NCI-H2107 treated with DMSO at 0.1 percent for 48 hours (cell line): ENCODE measurements at regions not wholly inside any gene's neighbourhood (a gene's known extent, or its start where the extent isn't known, plus 50 kb on each side); places are given as distances from the start of the nearest gene placed in this dataset.
"Not testable (repeated sequence)": the region's sequence is repeated elsewhere in the genome, so short reads cannot be mapped to it uniquely, and the experiment has no call there.

Experiments
- DNase-seq: peaks from one replicate; lab custom pipeline; 2025; ENCODE audit not compliant: unreplicated experiment; lab: John Stamatoyannopoulos, UW

GRCh38 chr9:102514541-102514940 lies 480.6 kb upstream of the CYLC2 start:
- DNase-seq: no peak

GRCh38 chr9:102507044-102507687 lies 488.0 kb upstream of the CYLC2 start:
- DNase-seq: no peak

- DNase-seq: no peak
Measured at GRCh38 chr9:102506406-102506805, 488.7 kb upstream of the CYLC2 start.

GRCh38 chr9:102499468-102499867 lies 495.7 kb upstream of the CYLC2 start:
- no peak for DNase-seq

GRCh38 chr9:102497709-102498108 lies 497.4 kb upstream of the CYLC2 start:
- no peak for DNase-seq

GRCh38 chr9:102486976-102487375 lies 508.2 kb upstream of the CYLC2 start:
- not testable (repeated sequence) for DNase-seq

GRCh38 chr9:102483651-102484050 lies 511.5 kb upstream of the CYLC2 start:
- DNase-seq: no peak

GRCh38 chr9:102482776-102483175 lies 512.4 kb upstream of the CYLC2 start:
- DNase-seq: no peak

GRCh38 chr9:102479191-102479590 lies 515.9 kb upstream of the CYLC2 start:
- no peak for DNase-seq

GRCh38 chr9:102474357-102474756 lies 520.8 kb upstream of the CYLC2 start:
- no peak for DNase-seq

- not testable (repeated sequence) for DNase-seq
Measured at GRCh38 chr9:102469430-102469829, 525.7 kb upstream of the CYLC2 start.

GRCh38 chr9:102461156-102461819 lies 533.8 kb upstream of the CYLC2 start:
- peak; percentile 39 for DNase-seq

- DNase-seq: no peak
Measured at GRCh38 chr9:102459828-102460227, 535.3 kb upstream of the CYLC2 start.

GRCh38 chr9:102456562-102456961 lies 538.6 kb upstream of the CYLC2 start:
- DNase-seq: no peak

- no peak for DNase-seq
Measured at GRCh38 chr9:102445906-102446305, 549.2 kb upstream of the CYLC2 start.

GRCh38 chr9:102445181-102445747 lies 549.9 kb upstream of the CYLC2 start:
- no peak for DNase-seq

- DNase-seq: no peak
Measured at GRCh38 chr9:102439583-102439982, 555.5 kb upstream of the CYLC2 start.

- not testable (repeated sequence) for DNase-seq
Measured at GRCh38 chr9:102436599-102436998, 558.5 kb upstream of the CYLC2 start.

GRCh38 chr9:102435427-102435826 lies 559.7 kb upstream of the CYLC2 start:
- no peak for DNase-seq

GRCh38 chr9:102434545-102434944 lies 560.6 kb upstream of the CYLC2 start:
- no peak for DNase-seq

GRCh38 chr9:102428305-102428704 lies 566.8 kb upstream of the CYLC2 start:
- DNase-seq: no peak

- DNase-seq: not testable (repeated sequence)
Measured at GRCh38 chr9:102416251-102416650, 578.9 kb upstream of the CYLC2 start.
